SU-DHL-6 (cell line): ENCODE measurements at regions not wholly inside any gene's neighbourhood (a gene's known extent, or its start where the extent isn't known, plus 50 kb on each side); places are given as distances from the start of the nearest gene placed in this dataset.

Source experiments
- CTCF ChIP-seq: fragments of 200-600 bp; sonication (generic); IDR thresholded peaks from one replicate; pipeline ENCODE4 v1.5.1; 2017; ENCODE audit warnings: antibody characterized with exemption, mild to moderate bottlenecking, low read length, moderate library complexity; ENCODE audit not compliant: insufficient read depth, poor library complexity, severe bottlenecking
- EZH2phosphoT487 ChIP-seq: fragments of 200-600 bp; sonication (generic), shearing (Covaris generic); conservative IDR thresholded peaks from 2 replicates; pipeline ENCODE4 v1.6.1; 2018; ENCODE audit warnings: mild to moderate bottlenecking, antibody characterized with exemption, low read length, moderate library complexity, mixed read lengths

- no peak for TF ChIP-seq CTCF
- TF ChIP-seq EZH2phosphoT487, result no peak
Observed at GRCh38 chr12:85462888-85463287, 182.9 kb downstream of the ALX1 start.
